HepG2 (cell line): ENCODE measurements at regions not wholly inside any gene's neighbourhood (a gene's known extent, or its start where the extent isn't known, plus 50 kb on each side); places are given as distances from the start of the nearest gene placed in this dataset.

ENCODE experiments used
- ATAC-seq: fragments of 200-7000 bp; cut with Tn5 transposase; 3 replicates; pipeline ENCODE4 v1.9.1; 2020; ENCODE audit warnings: mild to moderate bottlenecking, moderate library complexity
- BruUV-seq: library from RNA; stranded (reverse); fragments of 400-500 nt; replicated peaks from 2 replicates; lab custom pipeline; 2021; lab: Mats Ljungman, UMichigan
- CTCF ChIA-PET: fragments of 300-600 bp; formaldehyde crosslinking; extraction: SDS; loops from one replicate; lab custom pipeline; 2021; ENCODE audit warnings: low total read pairs, inconsistent platforms, low intra/inter-chr PET ratio; lab: Yijun Ruan, JAX
- POLR2A ChIA-PET: fragments of 350-600 bp; sonication (Branson Sonifier 250); formaldehyde crosslinking; loops from one replicate; lab custom pipeline; 2020; ENCODE audit warnings: antibody characterized with exemption, inconsistent platforms; lab: Yijun Ruan, JAX
- DNase-seq: peaks from one replicate; pipeline ENCODE4 v3.0.0-alpha.2; 2015; ENCODE audit warnings: low spot score
- FAIRE-seq: peaks from 3 replicates; lab custom pipeline; 2011; peaks lifted over from hg19 to GRCh38; lab: Jason Lieb, UNC
- H2AFZ ChIP-seq: one replicate; pipeline ENCODE4 v1.6.1; 2011; ENCODE audit warnings: low read length, inconsistent platforms
- H3K27ac ChIP-seq: fragments of 300-600 bp; 3 replicates; pipeline ENCODE4 v1.8.0; 2011; ENCODE audit warnings: mixed run types, mild to moderate bottlenecking, mixed read lengths, low read length, inconsistent platforms; ENCODE audit not compliant: insufficient read depth; ENCODE audit errors: extremely low read length
- H3K27me3 ChIP-seq, 2 experiments: fragments of 200-600 bp in 1 of 2; 2 replicates in 1 of 2; 3 replicates in 1 of 2; pipeline versions ENCODE4 v1.6.0 to v1.8.0; 2011; ENCODE audit warnings: low read length in 2 of 2, mild to moderate bottlenecking in 2 of 2, moderate library complexity in 2 of 2, inconsistent platforms in 1 of 2; ENCODE audit not compliant: insufficient read depth in 2 of 2, control insufficient read depth in 1 of 2
- H3K36me3 ChIP-seq, 2 experiments: fragments of 200-600 bp in 1 of 2; replicated peaks in 1 of 2; 2 replicates in 1 of 2; 3 replicates in 1 of 2; pipeline versions ENCODE4 v1.5.1 to v1.8.0; 2011; ENCODE audit warnings: low read length in 2 of 2, inconsistent platforms in 1 of 2; ENCODE audit not compliant: insufficient read depth in 2 of 2, control insufficient read depth in 1 of 2
- H3K4me1 ChIP-seq: 2 replicates; pipeline ENCODE4 v1.5.1; 2012; ENCODE audit warnings: low read length, inconsistent platforms; ENCODE audit not compliant: insufficient read depth
- H3K4me2 ChIP-seq: 2 replicates; pipeline ENCODE4 v1.6.0; 2011; ENCODE audit warnings: low read depth, low read length, inconsistent platforms
- H3K4me3 ChIP-seq, 3 experiments: fragments of 200-600 bp in 1 of 3; sonication (generic), shearing (Covaris generic) in 1 of 3; replicated peaks in 1 of 3; 2 replicates each; pipeline ENCODE4 v1.5.1; 2011 to 2016; ENCODE audit warnings: low read length in 3 of 3, inconsistent platforms in 2 of 3, low read depth in 2 of 3, mild to moderate bottlenecking in 2 of 3, control low read depth in 1 of 3, mixed read lengths in 1 of 3; ENCODE audit not compliant: insufficient read depth in 1 of 3
- H3K79me2 ChIP-seq: one replicate; pipeline ENCODE4 v1.6.1; 2011; ENCODE audit warnings: low read length, inconsistent platforms; ENCODE audit not compliant: insufficient read depth
- H3K9ac ChIP-seq: 2 replicates; pipeline ENCODE4 v1.6.0; 2011; ENCODE audit warnings: mild to moderate bottlenecking, low read depth, low read length, inconsistent platforms; ENCODE audit not compliant: insufficient read depth
- H3K9me3 ChIP-seq: 2 replicates; pipeline ENCODE4 v1.5.1; 2012; ENCODE audit warnings: mild to moderate bottlenecking, low read length
- H4K20me1 ChIP-seq: 2 replicates; pipeline ENCODE4 v1.6.0; 2011; ENCODE audit warnings: inconsistent platforms, mild to moderate bottlenecking, low read length, moderate library complexity; ENCODE audit not compliant: insufficient read depth
- ARNT2 ChIP-seq: sonication (generic); formaldehyde crosslinking; IDR thresholded peaks from 2 replicates; pipeline ENCODE4 v1.8.0; 2022; ENCODE audit warnings: mild to moderate bottlenecking, low read depth, missing genetic modification reagents, moderate library complexity
- ATF7 ChIP-seq, 2 experiments: fragments of 450-650 bp in 1 of 2; sonication (generic) in 1 of 2; formaldehyde crosslinking in 1 of 2; IDR thresholded peaks; 2 replicates each; pipeline versions ENCODE4 v1.4.0 to v1.6.1; 2016 to 2020; ENCODE audit warnings: antibody characterized with exemption in 1 of 2, mild to moderate bottlenecking in 1 of 2, missing genetic modification reagents in 1 of 2
- GLI4 ChIP-seq: sonication (generic); formaldehyde crosslinking; IDR thresholded peaks from 2 replicates; pipeline ENCODE4 v1.5.1; 2020; ENCODE audit warnings: missing genetic modification reagents, mild to moderate bottlenecking, moderate library complexity, borderline replicate concordance
- HMG20B ChIP-seq: conservative IDR thresholded peaks from 2 replicates; pipeline ENCODE4 v1.6.1; 2016; ENCODE audit warnings: missing genetic modification reagents, missing compliant biosample characterization
- PHB2 ChIP-seq: fragments of 450-650 bp; IDR thresholded peaks from 2 replicates; pipeline ENCODE4 v1.6.1; 2018; ENCODE audit not compliant: partially characterized antibody
- SP5 ChIP-seq: IDR thresholded peaks from 2 replicates; pipeline ENCODE4 v1.6.1; 2016; ENCODE audit warnings: low read depth, borderline replicate concordance
- ZNF644 ChIP-seq: IDR thresholded peaks from 2 replicates; pipeline ENCODE4 v1.6.1; 2016; ENCODE audit warnings: low read depth
- ZNF850 ChIP-seq: sonication (generic); formaldehyde crosslinking; conservative IDR thresholded peaks from 2 replicates; pipeline ENCODE4 v1.9.0; 2021; ENCODE audit warnings: mild to moderate bottlenecking, missing genetic modification reagents
- WGBS: methylation state at CpG from one replicate; pipeline ENCODE4 v1.1.6; 2017; ENCODE audit warnings: low lambda C conversion rate; 5-methylcytosine and 5-hydroxymethylcytosine counted together
- in situ Hi-C: cut with HindIII; loops from 2 replicates; pipeline ENCODE4 v1.10.0; 2017; ENCODE audit warnings: low pct_unique_long_range_greater_than_20kb; ENCODE audit not compliant: extremely low pct_ligation_motif_present
- intact Hi-C: fragments of 100-400 bp; cut with micrococcal nuclease; formaldehyde crosslinking; loops from one replicate; pipeline ENCODE4 v1.10.0; 2022; ENCODE audit not compliant: unreplicated experiment
- TF ChIP-seq, protein P1 (sequence below): sonication (generic); formaldehyde crosslinking; IDR thresholded peaks from 2 replicates; pipeline ENCODE4 v1.8.1; 2023; ENCODE audit warnings: missing genetic modification reagents, inconsistent platforms, borderline replicate concordance
- TF ChIP-seq, protein P2 (sequence below): sonication (generic); formaldehyde crosslinking; IDR thresholded peaks from 2 replicates; pipeline ENCODE4 v1.5.1; 2020; ENCODE audit warnings: mild to moderate bottlenecking, missing genetic modification reagents
- TF ChIP-seq, protein P3 (sequence below): IDR thresholded peaks from 2 replicates; pipeline ENCODE4 v1.6.1; 2016; ENCODE audit warnings: low read depth, control low read depth

DNA sequence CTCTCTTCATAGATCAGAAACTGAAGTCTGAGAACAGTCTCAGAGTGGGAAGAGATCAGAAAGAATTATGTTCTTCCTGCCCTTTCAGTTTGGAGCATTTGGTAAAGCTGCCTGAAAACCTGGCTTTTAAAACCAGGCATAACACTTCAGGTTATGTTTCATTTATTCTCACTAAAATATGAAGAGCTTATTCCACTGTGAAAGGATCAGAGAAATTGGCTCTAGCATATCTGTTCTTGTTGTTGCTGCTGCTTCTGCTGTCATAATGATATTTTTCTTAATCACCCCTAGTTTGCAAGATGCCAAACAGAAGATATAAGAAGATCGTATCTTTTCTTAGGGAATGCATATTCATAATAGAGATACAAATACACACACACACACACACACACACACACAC is 476.9 kb downstream of the XIRP2 start (continued):
- TF ChIP-seq, protein P1, sequence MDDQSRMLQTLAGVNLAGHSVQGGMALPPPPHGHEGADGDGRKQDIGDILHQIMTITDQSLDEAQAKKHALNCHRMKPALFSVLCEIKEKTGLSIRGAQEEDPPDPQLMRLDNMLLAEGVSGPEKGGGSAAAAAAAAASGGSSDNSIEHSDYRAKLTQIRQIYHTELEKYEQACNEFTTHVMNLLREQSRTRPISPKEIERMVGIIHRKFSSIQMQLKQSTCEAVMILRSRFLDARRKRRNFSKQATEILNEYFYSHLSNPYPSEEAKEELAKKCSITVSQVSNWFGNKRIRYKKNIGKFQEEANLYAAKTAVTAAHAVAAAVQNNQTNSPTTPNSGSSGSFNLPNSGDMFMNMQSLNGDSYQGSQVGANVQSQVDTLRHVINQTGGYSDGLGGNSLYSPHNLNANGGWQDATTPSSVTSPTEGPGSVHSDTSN (CRISPR knock-in tag), result no peak
- TF ChIP-seq ZNF850 (CRISPR knock-in tag) (no peak), ARNT2 (CRISPR knock-in tag) (no peak)

DNA sequence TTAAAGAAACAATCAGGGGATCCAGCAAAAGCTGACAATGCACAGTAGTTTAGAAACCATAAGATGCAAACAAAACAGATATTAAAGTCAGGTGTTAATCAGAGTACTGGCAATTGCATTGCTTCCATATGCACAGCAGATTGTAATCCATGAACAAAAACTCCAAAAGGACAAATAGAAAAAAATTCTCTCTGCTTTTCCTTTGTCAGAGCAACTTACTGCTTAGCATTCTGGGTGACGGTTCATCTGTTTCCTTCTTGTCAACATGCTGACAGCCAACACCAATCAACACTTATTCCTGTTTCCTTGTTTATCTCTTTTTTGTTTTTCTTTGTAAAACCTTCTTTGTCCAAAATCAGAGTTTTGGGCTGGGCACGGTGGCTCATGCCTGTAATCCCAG is 473.1 kb downstream of the XIRP2 start:
- intact Hi-C loops, result no loop called here
- CTCF ChIA-PET, result no interaction called here
- peaks cover 5% of the 10 kb centered on the region; the same call in 1 of the 2 replicates for H3K9me3 ChIP-seq
- no peak overlapping the region for H3K27ac ChIP-seq
- no peak overlapping the region for H3K4me2 ChIP-seq
- DNase-seq, result no peak
- in situ Hi-C loops, result no loop called here
- no peak for FAIRE-seq
- H3K27me3 ChIP-seq, result no peaks in the 10 kb centered on the region
- no TSS peak for BruUV-seq
- H4K20me1 ChIP-seq, result no peaks in the 10 kb centered on the region
- H2AFZ ChIP-seq, result no peak overlapping the region
- WGBS, result 48% methylated on average over 2 of the region's 2 CpGs
- H3K4me1 ChIP-seq, result no peaks in the 10 kb centered on the region
- H3K4me3 ChIP-seq, result no peak overlapping the region
- no peaks in the 10 kb centered on the region for H3K79me2 ChIP-seq
- no peaks in the 10 kb centered on the region for H3K36me3 ChIP-seq
- ATAC-seq, result no peak
- POLR2A ChIA-PET, result no interaction called here
- H3K9ac ChIP-seq, result no peak overlapping the region
- no peak for TF ChIP-seq GLI4 (CRISPR knock-in tag)

DNA sequence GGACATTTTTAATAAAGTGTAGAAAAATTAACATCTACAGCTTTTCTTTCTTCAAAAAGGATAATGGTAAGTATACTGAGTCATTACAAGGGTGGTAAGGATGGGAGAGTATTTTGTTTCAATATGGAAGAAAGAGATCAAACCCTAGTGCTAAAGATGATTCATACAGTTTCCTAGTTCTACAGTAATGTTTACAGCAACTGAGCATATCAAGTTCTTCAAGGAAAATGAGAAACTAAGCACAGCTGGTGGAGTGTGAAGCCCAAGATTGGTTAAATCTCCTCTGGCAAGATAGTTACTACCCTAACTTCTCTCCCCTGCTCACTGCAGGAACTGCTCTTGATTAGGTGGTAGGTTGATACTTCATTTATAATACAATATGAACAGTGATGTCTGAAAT is 467.5 kb downstream of the XIRP2 start:
- H3K9ac ChIP-seq, result no peak overlapping the region
- no peak overlapping the region for H3K4me2 ChIP-seq
- H3K36me3 ChIP-seq, result no peaks in the 10 kb centered on the region
- DNase-seq, result no peak
- no peaks in the 10 kb centered on the region for H3K79me2 ChIP-seq
- H3K9me3 ChIP-seq, result peaks cover 5% of the 10 kb centered on the region; the same call in 1 of the 2 replicates
- no peak for FAIRE-seq
- H3K27me3 ChIP-seq, result no peaks in the 10 kb centered on the region
- no peak for ATAC-seq
- no peak overlapping the region for H3K4me3 ChIP-seq
- intact Hi-C loops, result no loop called here
- no peak overlapping the region for H2AFZ ChIP-seq
- H4K20me1 ChIP-seq, result no peaks in the 10 kb centered on the region
- H3K27ac ChIP-seq, result no peak overlapping the region
- in situ Hi-C loops, result no loop called here
- BruUV-seq, result no TSS peak
- ChIA-PET POLR2A (no interaction called here), CTCF (no interaction called here)
- no peaks in the 10 kb centered on the region for H3K4me1 ChIP-seq
- TF ChIP-seq, protein P2, sequence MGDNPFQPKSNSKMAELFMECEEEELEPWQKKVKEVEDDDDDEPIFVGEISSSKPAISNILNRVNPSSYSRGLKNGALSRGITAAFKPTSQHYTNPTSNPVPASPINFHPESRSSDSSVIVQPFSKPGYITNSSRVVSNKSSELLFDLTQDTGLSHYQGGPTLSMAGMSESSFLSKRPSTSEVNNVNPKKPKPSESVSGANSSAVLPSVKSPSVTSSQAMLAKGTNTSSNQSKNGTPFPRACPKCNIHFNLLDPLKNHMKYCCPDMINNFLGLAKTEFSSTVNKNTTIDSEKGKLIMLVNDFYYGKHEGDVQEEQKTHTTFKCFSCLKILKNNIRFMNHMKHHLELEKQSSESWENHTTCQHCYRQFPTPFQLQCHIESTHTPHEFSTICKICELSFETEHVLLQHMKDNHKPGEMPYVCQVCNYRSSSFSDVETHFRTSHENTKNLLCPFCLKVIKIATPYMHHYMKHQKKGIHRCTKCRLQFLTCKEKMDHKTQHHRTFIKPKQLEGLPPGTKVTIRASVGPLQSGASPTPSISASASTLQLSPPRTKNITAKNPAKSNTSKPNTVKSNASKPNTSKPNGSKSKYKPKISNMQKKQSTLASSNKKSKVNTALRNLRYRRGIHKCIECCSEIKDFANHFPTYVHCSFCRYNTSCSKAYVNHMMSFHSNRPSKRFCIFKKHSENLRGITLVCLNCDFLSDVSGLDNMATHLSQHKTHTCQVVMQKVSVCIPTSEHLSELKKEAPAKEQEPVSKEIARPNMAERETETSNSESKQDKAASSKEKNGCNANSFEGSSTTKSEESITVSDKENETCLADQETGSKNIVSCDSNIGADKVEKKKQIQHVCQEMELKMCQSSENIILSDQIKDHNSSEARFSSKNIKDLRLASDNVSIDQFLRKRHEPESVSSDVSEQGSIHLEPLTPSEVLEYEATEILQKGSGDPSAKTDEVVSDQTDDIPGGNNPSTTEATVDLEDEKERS, result no peak
- no peak for TF ChIP-seq HMG20B (CRISPR knock-in tag)
- no peak for TF ChIP-seq ATF7 (IDR thresholded peaks at IDR 0.05)
- TF ChIP-seq ATF7 (CRISPR knock-in tag; IDR thresholded peaks at IDR 0.05), result no peak
- no peak for TF ChIP-seq ZNF644
- TF ChIP-seq, protein P3, sequence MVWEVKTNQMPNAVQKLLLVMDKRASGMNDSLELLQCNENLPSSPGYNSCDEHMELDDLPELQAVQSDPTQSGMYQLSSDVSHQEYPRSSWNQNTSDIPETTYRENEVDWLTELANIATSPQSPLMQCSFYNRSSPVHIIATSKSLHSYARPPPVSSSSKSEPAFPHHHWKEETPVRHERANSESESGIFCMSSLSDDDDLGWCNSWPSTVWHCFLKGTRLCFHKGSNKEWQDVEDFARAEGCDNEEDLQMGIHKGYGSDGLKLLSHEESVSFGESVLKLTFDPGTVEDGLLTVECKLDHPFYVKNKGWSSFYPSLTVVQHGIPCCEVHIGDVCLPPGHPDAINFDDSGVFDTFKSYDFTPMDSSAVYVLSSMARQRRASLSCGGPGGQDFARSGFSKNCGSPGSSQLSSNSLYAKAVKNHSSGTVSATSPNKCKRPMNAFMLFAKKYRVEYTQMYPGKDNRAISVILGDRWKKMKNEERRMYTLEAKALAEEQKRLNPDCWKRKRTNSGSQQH (CRISPR knock-in tag), result no peak
- TF ChIP-seq SP5 (CRISPR knock-in tag), result no peak
- TF ChIP-seq PHB2, result no peak
